Adipocyte (in vitro differentiated cells): ENCODE measurements at regions not wholly inside any gene's neighbourhood (a gene's known extent, or its start where the extent isn't known, plus 50 kb on each side); places are given as distances from the start of the nearest gene placed in this dataset.

Experiments used
- DNase-seq: peaks from one replicate; pipeline ENCODE4 v3.0.0-alpha.2; 2015; ENCODE audit warnings: low read depth
- H3K27me3 ChIP-seq: replicated peaks from 2 replicates; pipeline ENCODE4 v1.7.0; 2013; ENCODE audit warnings: mild to moderate bottlenecking, low read length, moderate library complexity; ENCODE audit not compliant: control insufficient read depth, insufficient read depth
- H3K36me3 ChIP-seq: 2 replicates; pipeline ENCODE4 v1.7.0; 2013; ENCODE audit warnings: low read length, mild to moderate bottlenecking, moderate library complexity; ENCODE audit not compliant: control insufficient read depth, insufficient read depth, severe bottlenecking
- H3K4me1 ChIP-seq: 2 replicates; pipeline ENCODE4 v1.7.0; 2013; ENCODE audit warnings: mild to moderate bottlenecking, low read length, moderate library complexity; ENCODE audit not compliant: control insufficient read depth, insufficient read depth
- H3K4me3 ChIP-seq: 2 replicates; pipeline ENCODE4 v1.7.0; 2013; ENCODE audit warnings: mild to moderate bottlenecking, low read length, moderate library complexity
- H3K9ac ChIP-seq: 2 replicates; pipeline ENCODE4 v1.7.0; 2013; ENCODE audit warnings: mild to moderate bottlenecking, low read length, moderate library complexity
- H3K9me3 ChIP-seq: 2 replicates; pipeline ENCODE4 v1.7.0; 2013; ENCODE audit warnings: mild to moderate bottlenecking, low read length, moderate library complexity; ENCODE audit not compliant: control insufficient read depth

DNA sequence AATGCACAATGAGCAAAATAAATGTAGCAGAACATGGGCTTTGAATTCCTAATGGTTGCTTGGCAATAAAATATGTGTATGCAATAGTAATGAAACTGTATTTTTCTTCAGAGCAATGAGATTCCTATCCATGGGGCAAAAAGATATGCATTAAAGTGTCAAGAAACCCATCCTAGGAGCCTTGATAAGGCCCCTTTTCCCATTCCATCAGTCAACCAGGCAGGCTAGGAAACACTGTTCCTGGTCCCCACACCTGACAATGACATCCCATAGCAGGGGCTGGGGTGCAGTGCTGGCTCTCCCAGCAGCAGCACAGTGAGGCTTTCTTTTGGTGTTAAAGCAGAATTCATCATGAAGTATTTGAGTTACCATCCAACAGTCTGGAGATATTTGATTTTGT lies 113.3 kb upstream of the AGTR1 start:
- H3K9me3 ChIP-seq = no peaks in the 10 kb centered on the region
- no peaks in the 10 kb centered on the region for H3K36me3 ChIP-seq
- peaks cover 2% of the 10 kb centered on the region for H3K4me1 ChIP-seq

DNA sequence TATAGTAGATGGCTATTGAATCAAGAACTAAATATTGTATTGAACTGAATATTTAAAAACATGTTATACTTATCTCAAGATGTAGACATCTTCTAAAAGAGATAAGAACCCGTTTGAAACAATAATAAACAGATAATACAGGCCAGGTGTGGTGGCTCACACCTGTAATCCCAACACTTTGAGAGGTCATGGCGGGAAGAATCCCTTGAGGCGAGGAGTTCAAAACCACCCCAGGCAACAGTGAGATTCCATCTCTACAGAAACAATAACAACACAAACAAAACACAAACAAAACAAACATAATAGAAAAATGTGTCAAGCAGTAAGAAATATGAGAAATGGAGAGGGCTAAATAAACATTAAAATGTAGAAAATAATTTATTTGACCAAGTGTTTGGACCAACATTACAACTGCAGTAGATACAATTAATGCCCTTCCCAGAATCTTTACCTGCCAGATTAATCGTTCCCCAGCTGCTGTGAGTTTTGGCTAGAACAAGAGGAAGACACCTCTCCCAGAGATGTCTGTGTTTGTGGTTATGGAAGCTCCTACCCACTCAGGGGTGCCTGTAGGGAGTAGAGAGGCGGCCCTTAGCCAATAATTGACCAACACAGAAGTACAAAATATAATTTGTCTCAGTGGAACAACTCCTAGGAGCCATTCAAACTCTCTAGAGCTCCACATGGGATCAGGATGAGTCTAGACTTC lies 111.9 kb upstream of the AGTR1 start:
- Histone ChIP-seq H3K4me1 (peaks cover 2% of the 10 kb centered on the region), H3K9ac (no peak overlapping the region), H3K9me3 (no peaks in the 10 kb centered on the region), H3K4me3 (no peak overlapping the region), H3K36me3 (no peaks in the 10 kb centered on the region), H3K27me3 (no peaks in the 10 kb centered on the region)
- DNase-seq = no peak

More for the DNA sequence above, 113.3 kb upstream of the AGTR1 start:
- H3K27me3 ChIP-seq = no peaks in the 10 kb centered on the region
- DNase-seq = no peak
- no peak overlapping the region for H3K4me3 ChIP-seq
- H3K9ac ChIP-seq = no peak overlapping the region

DNA sequence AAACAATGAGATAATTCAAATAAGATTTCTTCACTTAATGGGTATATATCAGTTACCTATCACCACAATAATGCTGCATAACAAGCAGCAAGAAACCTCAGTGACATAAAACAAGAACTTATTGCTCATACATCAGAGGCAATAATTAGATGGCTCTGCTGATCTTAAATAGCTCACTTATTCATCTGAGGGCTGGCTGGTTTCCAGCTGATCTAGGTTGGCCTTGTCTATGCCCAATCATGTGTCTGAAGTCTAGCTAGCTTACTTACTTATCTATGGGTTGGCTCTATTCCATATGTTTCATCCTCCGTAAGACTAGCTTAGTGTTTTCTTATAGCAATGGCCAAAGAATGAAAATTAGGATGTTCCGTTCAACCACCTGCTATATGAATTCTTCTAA lies 109.4 kb upstream of the AGTR1 start:
- H3K4me3 ChIP-seq = no peak overlapping the region
- no peak for DNase-seq
- H3K9me3 ChIP-seq = no peaks in the 10 kb centered on the region
- H3K27me3 ChIP-seq = no peaks in the 10 kb centered on the region
- H3K36me3 ChIP-seq = no peaks in the 10 kb centered on the region
- H3K4me1 ChIP-seq = no peaks in the 10 kb centered on the region
- no peak overlapping the region for H3K9ac ChIP-seq

GRCh38 chr3:148591525-148591924 lies 106.2 kb upstream of the AGTR1 start:
- H3K4me3 ChIP-seq = no peak overlapping the region
- no peak overlapping the region for H3K9ac ChIP-seq
- H3K36me3 ChIP-seq = no peaks in the 10 kb centered on the region
- DNase-seq = no peak
- H3K9me3 ChIP-seq = no peaks in the 10 kb centered on the region
- no peaks in the 10 kb centered on the region for H3K4me1 ChIP-seq
- no peaks in the 10 kb centered on the region for H3K27me3 ChIP-seq

GRCh38 chr3:148598619-148599018 lies 99.1 kb upstream of the AGTR1 start:
- H3K9me3 ChIP-seq = no peaks in the 10 kb centered on the region
- H3K9ac ChIP-seq = no peak overlapping the region
- H3K36me3 ChIP-seq = no peaks in the 10 kb centered on the region
- no peak overlapping the region for H3K4me3 ChIP-seq
- no peaks in the 10 kb centered on the region for H3K4me1 ChIP-seq
- DNase-seq = no peak
- no peaks in the 10 kb centered on the region for H3K27me3 ChIP-seq

- H3K36me3 ChIP-seq = no peaks in the 10 kb centered on the region
- H3K4me1 ChIP-seq = peaks cover 7% of the 10 kb centered on the region
- no peak overlapping the region for H3K9ac ChIP-seq
- no peaks in the 10 kb centered on the region for H3K27me3 ChIP-seq
- no peaks in the 10 kb centered on the region for H3K9me3 ChIP-seq
- no peak overlapping the region for H3K4me3 ChIP-seq
- no peak for DNase-seq
Observed at GRCh38 chr3:148599481-148599880, 98.2 kb upstream of the AGTR1 start.

GRCh38 chr3:148600440-148600839 lies 97.3 kb upstream of the AGTR1 start:
- no peak overlapping the region for H3K4me3 ChIP-seq
- no peak overlapping the region for H3K9ac ChIP-seq
- H3K4me1 ChIP-seq = peaks cover 15% of the 10 kb centered on the region
- no peaks in the 10 kb centered on the region for H3K36me3 ChIP-seq
- no peaks in the 10 kb centered on the region for H3K27me3 ChIP-seq
- no peak for DNase-seq
- H3K9me3 ChIP-seq = no peaks in the 10 kb centered on the region

DNA sequence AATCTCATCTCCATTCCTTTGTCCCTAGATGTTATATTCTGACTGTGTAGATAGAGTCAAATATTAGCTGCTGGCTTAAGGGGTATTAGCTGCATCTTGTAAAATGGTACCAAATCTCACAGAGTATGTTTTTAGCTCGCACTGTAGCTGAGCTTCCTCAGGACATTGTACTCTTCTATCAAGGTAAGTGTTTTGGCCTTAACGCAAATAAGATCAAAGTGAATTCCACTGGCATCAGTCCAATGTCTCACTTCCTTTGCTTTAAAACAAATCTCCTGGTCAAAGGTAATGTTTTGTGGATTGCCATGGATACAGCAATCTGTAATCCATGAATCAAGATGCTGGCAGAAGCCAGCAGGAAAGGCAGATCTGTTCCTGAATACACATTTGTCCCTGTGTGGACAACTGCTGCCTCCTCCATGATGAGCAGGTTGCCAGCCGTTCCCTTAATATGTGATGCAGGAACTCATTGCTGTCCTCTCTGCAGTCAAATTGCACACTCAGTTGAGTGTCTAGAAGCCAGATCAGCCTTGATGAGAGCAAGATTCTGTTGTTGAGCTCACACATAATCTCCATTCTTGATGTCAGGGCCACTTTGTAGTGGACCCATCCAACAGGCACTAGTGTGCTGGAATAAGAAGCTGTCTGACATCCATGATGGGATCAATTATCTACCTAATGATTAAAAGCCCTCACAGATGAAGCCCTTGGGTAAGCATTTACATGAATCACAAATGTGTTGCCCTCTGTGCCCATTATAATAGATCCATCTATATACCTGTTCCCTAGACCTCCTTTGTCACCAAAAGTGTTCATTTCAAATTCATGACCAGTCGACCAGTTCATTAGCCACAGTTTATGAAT lies 96.6 kb upstream of the AGTR1 start:
- Histone ChIP-seq H3K4me3 (no peak overlapping the region), H3K4me1 (peaks cover 22% of the 10 kb centered on the region), H3K9ac (no peak overlapping the region), H3K27me3 (no peaks in the 10 kb centered on the region), H3K9me3 (no peaks in the 10 kb centered on the region), H3K36me3 (no peaks in the 10 kb centered on the region)
- DNase-seq = no peak

- no peak overlapping the region for H3K9ac ChIP-seq
- peak; percentile 41 for DNase-seq
Observed at GRCh38 chr3:148601766-148602685, 95.7 kb upstream of the AGTR1 start.

GRCh38 chr3:148604270-148605085 lies 93.2 kb upstream of the AGTR1 start:
- Histone ChIP-seq H3K9me3 (no peaks in the 10 kb centered on the region), H3K27me3 (no peaks in the 10 kb centered on the region), H3K36me3 (no peaks in the 10 kb centered on the region), H3K9ac (peak overlapping the region; percentile 62), H3K4me3 (peak overlapping the region; percentile 55), H3K4me1 (peaks cover 38% of the 10 kb centered on the region)
- peak; percentile 50 for DNase-seq

More at GRCh38 chr3:148601766-148602685, 95.7 kb upstream of the AGTR1 start:
- Histone ChIP-seq H3K27me3 (no peaks in the 10 kb centered on the region), H3K4me1 (peaks cover 31% of the 10 kb centered on the region), H3K4me3 (no peak overlapping the region), H3K9me3 (no peaks in the 10 kb centered on the region), H3K36me3 (no peaks in the 10 kb centered on the region)
